GM10248 (cell line): ENCODE measurements at regions not wholly inside any gene's neighbourhood (a gene's known extent, or its start where the extent isn't known, plus 50 kb on each side); places are given as distances from the start of the nearest gene placed in this dataset.

Source experiments
- CTCF ChIA-PET: fragments of 300-600 bp; sonication (Branson Sonifier 250); formaldehyde crosslinking; extraction: SDS; loops from one replicate; lab custom pipeline; 2021; ENCODE audit warnings: antibody characterized with exemption; lab: Yijun Ruan, JAX
- POLR2A ChIA-PET: fragments of 350-650 bp; sonication (Branson Sonifier 250); formaldehyde crosslinking; extraction: SDS; loops from one replicate; lab custom pipeline; 2020; ENCODE audit warnings: antibody characterized with exemption; lab: Yijun Ruan, JAX
- DNase-seq: peaks from one replicate; pipeline ENCODE4 v3.0.0; 2012; ENCODE audit errors: extremely low spot score
- TF ChIP-seq, protein P1 (sequence below): IDR thresholded peaks from 2 replicates; pipeline ENCODE4 v1.5.1; 2012; ENCODE audit warnings: mild to moderate bottlenecking, low read depth; ENCODE audit errors: extremely low read depth, missing control alignments, control extremely low read depth

DNA sequence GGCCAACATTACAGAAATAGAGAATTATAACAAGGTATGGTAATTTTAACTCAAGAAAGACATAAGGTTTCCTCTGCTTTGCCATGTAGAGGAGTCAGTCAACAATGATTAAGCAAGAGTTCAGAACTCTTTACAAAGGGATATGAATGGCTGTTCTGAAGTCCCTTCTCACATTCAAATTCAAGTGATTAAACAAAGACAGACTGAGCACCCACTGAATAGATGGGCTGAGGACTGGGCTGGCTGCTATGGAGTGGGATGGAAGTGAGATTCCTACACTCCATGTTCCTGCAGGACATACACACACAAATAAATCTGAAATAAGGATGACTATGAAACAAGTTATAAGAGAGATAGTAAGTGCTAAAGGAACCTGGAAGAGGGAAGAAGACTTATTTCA, 199.0 kb upstream of the GRIP1 start:
- CTCF ChIA-PET, result interaction anchor here (1.3 kb wide), 1 partner anchor 53 kb away, joined by 3 read pairs; no protein-coding TSS in a partner anchor
- POLR2A ChIA-PET, result no interaction called here
- TF ChIP-seq, protein P1, sequence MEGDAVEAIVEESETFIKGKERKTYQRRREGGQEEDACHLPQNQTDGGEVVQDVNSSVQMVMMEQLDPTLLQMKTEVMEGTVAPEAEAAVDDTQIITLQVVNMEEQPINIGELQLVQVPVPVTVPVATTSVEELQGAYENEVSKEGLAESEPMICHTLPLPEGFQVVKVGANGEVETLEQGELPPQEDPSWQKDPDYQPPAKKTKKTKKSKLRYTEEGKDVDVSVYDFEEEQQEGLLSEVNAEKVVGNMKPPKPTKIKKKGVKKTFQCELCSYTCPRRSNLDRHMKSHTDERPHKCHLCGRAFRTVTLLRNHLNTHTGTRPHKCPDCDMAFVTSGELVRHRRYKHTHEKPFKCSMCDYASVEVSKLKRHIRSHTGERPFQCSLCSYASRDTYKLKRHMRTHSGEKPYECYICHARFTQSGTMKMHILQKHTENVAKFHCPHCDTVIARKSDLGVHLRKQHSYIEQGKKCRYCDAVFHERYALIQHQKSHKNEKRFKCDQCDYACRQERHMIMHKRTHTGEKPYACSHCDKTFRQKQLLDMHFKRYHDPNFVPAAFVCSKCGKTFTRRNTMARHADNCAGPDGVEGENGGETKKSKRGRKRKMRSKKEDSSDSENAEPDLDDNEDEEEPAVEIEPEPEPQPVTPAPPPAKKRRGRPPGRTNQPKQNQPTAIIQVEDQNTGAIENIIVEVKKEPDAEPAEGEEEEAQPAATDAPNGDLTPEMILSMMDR, result no peak
- no peak for DNase-seq

- CTCF ChIA-PET, result interaction anchor here (1.3 kb wide), 1 partner anchor 54 kb away, joined by 3 read pairs; no protein-coding TSS in a partner anchor
Observed at GRCh38 chr12:66879409-66879808, 200.5 kb upstream of the GRIP1 start.

DNA sequence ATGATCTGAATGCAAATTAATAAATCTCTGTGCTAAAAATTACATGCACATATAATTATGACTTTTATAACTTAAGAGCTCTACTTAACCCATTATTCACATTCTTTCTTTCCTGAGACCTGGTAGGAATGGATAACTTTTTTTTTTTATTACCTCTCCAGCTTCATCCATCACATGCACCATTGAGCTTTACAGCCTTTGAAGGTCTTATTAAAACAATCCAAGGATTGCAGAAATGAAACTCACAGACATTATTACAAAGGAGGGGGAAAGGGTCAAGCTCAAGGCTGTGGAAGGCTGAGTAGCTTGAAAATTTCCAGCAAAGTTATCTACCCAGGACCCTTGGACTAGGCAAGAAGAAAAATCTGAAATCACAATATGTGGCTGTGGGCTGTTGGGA, 202.5 kb upstream of the GRIP1 start:
- ChIA-PET CTCF (interaction anchor here (1.2 to 1.8 kb wide), 3 partner anchors 8 to 76 kb away, joined by 3 to 6 read pairs (median 5); no protein-coding TSS in a partner anchor), POLR2A (no interaction called here)
- no peak for DNase-seq
- TF ChIP-seq, protein P1, result no peak

More at GRCh38 chr12:66879409-66879808, 200.5 kb upstream of the GRIP1 start:
- no peak for DNase-seq
- TF ChIP-seq, protein P1, result no peak
- POLR2A ChIA-PET, result no interaction called here

DNA sequence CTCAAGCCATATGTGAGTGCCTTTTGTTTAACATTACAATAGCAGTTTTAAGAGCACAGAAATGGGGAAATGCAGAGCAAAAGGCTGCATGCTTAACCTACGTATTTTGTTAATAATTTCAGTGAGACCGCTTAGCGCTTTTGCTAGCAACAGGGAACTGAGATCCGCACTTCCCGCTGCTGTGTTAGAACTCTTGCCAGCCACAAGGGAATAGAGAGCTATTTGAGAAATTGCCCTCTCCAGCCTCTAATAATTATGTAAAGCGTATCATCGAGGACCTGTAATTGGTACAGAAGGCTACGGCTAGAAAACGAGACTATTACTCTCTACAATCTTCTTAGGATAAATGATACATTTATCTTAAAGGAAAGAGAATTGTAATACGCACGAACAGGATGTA, 205.2 kb upstream of the GRIP1 start:
- POLR2A ChIA-PET, result no interaction called here
- CTCF ChIA-PET, result no interaction called here
- no peak for DNase-seq
- TF ChIP-seq, protein P1, result no peak

GRCh38 chr12:66885115-66885875, 206.4 kb upstream of the GRIP1 start:
- no peak for DNase-seq
- ChIA-PET CTCF (interaction anchor here (1.2 kb wide), 1 partner anchor 17 kb away, joined by 3 read pairs; no protein-coding TSS in a partner anchor), POLR2A (no interaction called here)
- TF ChIP-seq, protein P1, result no peak

DNA sequence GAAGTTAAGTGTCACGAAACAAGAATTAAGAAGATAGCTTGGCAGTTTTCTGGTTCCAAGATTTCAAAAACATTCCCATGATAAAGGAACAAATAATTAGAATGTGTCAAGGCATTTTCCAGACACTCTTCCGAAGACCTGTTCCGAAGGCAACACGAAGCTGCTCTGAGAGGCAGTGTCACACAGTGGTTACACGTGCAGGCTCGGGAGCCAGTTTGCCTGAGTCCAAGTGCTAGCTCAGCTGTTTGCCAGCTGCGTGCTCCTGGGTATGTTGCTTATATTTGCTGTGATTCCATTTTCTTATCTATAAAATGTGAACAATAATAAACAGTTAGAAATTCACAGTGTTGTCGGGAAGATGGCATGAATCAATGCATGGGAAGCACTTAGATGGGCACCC, 217.9 kb upstream of the GRIP1 start:
- no peak for DNase-seq
- TF ChIP-seq, protein P1, result no peak
- ChIA-PET POLR2A (no interaction called here), CTCF (interaction anchor here (1.9 kb wide), 1 partner anchor 10 kb away, joined by 4 read pairs; no protein-coding TSS in a partner anchor)
